ENCODE measurements at regions not wholly inside any gene's neighbourhood (a gene's known extent, or its start where the extent isn't known, plus 50 kb on each side); places are given as distances from the start of the nearest gene placed in this dataset.
A peak's percentile ranks its signal among the peaks of the same experiment; 100 is the strongest.

DNA sequence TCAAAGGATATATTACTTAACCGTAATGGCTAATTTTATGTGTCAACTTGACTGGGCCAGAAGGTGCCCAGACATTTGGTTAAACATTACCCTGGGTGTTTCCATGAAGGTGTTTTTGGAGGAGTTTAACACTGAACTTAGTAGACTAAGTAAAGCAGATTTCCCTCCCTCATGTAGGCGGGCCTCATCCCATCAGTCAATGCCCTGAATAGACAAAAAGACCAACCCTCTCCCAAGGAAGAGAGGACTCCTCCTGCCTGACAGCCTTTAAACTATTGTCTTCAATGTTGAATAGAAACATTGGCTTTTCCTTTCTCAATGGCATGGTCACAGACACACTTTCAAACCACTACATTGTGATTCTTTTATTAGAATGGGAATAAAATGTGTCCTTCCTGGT, 121.9 kb downstream of the SETD4 start:
- DNase-seq (ENCODE audit: low spot score): no peak

DNA sequence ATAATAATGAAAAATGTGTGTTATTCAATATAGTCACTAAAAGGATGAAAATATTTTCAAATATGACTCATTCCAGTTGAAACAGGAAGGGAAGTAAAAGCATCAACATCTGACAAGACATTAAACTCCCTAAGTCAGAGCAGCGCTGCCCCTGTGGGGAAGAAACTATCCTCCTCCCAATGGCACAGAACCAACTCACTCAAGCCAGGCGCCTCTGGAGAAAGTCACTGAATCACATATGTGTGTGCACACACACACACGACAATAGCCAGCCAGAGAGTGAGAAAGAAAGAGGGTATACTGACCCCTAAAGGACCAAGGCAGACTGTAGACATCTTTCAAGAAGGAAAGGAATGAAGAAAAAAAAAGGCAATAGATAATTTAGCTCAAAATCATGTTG, 126.9 kb downstream of the SETD4 start:
- DNase-seq (ENCODE audit: low spot score): peak; percentile 65

GRCh38 chr21:35932232-35932911, 128.0 kb downstream of the SETD4 start:
- DNase-seq (ENCODE audit: low spot score): peak; percentile 44

- DNase-seq (ENCODE audit: low spot score): no peak
These were observed 130.4 kb downstream of the SETD4 start for GRCh38 chr21:35929901-35930300.

GRCh38 chr21:35927262-35927661, 133.1 kb downstream of the SETD4 start:
- DNase-seq (ENCODE audit: low spot score): no peak

DNA sequence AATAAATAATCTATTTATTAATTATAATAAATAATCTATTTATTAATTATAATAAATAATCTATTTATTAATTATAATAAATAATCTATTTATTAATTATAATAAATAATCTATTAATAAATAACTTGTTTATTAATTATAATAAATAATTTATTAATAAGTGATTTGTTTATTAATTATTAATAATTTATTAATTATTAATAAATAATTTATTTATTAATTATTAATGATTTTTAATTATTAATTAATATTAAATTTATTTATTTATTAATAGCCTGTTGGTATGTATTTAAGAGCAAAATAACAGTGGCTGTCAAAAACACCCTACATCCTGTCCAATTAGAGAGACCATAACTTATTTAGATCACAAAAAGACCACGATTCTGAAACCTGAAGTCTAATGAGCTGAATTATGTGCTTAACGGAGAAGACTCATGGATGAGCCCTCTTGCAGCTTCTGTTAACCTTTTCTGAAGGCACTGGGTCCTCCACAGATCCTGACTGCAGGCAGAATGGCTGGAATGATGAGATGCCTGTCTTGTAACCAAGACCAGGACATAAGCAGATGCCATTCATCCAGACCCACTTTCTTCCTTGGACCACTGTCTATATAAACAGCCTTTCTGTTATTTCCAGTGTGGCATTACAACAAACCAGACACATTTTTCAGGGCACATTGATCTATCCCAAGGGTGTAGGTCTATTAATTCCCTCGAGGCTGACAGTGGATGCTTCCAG, 134.2 kb downstream of the SETD4 start:
- no peak for DNase-seq (ENCODE audit: low spot score)

- DNase-seq (ENCODE audit: low spot score): peak; percentile 22
These were observed 134.8 kb downstream of the SETD4 start for GRCh38 chr21:35925497-35925896.

- peak; percentile 41 for DNase-seq (ENCODE audit: low spot score)
These were observed 135.5 kb downstream of the SETD4 start for GRCh38 chr21:35924714-35925301.

DNA sequence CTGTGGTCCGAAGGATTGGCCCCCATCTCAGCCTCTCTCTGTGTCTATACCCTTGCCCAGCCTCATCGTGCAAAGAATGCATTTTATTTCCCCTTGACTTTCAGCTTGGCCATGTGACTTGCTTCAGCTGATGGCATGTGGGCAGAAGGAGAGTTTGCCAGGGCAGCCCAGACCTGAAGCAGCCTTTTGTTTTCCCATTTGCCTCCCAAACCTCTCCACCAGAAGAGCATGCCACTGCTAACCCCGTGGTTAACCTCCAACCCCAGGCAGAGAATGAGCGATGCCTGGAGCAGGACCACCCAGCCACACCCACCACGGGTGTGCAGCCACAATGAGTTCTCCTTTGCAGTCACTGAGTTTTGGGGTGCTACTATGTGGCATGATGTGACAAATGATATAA, 136.4 kb downstream of the SETD4 start:
- no peak for DNase-seq (ENCODE audit: low spot score)

- peak; percentile 8 for DNase-seq (ENCODE audit: low spot score)
These were observed 137.7 kb downstream of the SETD4 start for GRCh38 chr21:35922618-35923017.

DNA sequence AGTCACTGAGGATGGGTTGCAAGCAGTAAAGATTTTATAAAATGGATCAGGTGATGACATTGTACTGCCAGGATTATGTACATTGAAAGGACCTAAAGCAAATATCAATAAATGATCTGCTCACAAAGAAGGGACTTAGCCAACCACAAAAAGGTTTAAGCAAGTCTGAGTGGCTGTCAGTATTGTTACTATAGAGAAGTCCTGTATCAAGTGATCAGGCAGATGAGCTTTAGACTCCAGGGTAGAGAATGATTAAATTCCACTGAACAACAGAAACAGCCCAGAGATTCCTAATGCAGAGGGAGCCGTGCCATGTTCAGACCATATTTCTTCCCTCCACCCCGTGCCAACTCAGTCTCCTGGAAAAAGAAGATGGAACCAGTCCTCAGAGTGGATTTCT, 138.9 kb downstream of the SETD4 start:
- DNase-seq (ENCODE audit: low spot score): no peak

DNA sequence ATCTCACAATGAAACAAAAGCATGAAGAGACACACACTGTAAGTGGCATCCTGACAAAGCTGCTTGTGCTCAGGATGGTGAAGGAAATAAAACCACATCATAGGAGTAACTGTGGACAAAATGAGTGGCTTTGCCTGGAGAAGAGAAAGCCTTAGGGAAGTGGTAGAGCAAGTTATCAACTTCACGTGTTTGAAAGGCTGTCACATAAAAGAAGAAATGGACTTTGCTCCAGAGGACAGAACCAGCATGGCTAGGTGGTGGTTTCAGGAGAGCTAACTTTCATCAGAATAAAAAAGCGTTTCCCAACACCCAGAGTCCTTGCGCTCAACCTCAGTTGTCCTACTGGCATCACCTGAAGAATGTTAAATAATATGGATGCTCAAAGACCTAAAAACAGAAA, 139.9 kb downstream of the SETD4 start:
- no peak for DNase-seq (ENCODE audit: low spot score)

DNA sequence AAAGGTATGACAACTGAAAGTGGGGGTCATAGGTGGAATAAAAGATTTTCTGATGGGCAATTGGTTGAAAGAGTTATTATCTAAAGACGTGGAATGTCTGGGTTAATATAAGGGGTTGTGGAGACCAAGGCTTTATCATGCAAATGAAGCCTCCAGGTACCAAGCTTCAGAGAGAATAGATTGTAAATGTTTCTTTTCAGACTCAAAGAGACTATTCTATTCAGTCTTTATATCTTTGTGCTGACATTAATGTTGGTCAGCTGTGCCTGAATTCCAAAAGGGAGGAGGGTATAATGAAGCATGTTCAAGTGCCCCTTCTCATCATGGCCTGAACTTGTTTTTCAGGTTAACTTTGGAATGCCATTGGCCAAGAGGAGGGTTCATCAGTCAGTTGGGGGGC, 145.3 kb downstream of the SETD4 start:
- DNase-seq (ENCODE audit: low spot score): no peak

DNA sequence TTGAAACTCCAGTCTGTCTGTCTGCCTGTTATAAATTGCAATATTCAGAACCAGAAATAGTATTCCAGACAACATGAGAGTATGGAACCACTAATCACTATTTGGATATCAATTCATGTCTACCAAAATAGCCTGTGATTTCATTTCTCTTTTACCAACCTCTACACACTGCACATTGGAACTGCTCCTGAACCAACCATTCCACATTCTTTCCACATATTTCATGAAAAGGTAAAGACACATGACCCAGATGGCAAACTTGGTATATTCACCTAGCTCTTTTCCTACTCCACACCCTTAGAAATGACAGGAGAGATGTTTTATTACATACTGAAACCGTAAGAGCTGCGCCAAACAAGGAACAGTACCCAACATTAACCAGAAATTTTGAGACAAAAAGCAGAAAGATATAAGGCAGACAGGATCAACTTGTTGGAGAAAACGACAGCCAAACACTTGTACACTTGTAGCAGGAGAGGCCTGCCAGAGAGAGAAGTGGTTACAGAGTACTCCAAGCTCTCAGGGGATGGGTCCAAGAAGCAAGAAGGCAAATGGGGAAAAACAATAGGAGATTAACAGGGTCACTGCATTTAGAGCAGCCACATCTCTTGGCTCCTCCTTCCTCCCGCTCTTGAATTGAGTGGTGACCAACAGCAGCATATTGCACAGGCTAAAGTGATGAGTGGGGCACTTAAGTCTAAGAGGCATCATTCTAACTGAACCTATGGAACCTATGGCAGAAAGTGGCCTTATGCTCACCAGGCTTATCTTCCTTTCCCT, 148.7 kb downstream of the SETD4 start:
- no peak for DNase-seq (ENCODE audit: low spot score)

- DNase-seq (ENCODE audit: low spot score): peak; percentile 43
These were observed 150.7 kb downstream of the SETD4 start for GRCh38 chr21:35909456-35910223.

GRCh38 chr21:35908311-35909078, 151.8 kb downstream of the SETD4 start:
- DNase-seq (ENCODE audit: low spot score): no peak

GRCh38 chr21:35906586-35906985, 153.7 kb downstream of the SETD4 start:
- no peak for DNase-seq (ENCODE audit: low spot score)

DNA sequence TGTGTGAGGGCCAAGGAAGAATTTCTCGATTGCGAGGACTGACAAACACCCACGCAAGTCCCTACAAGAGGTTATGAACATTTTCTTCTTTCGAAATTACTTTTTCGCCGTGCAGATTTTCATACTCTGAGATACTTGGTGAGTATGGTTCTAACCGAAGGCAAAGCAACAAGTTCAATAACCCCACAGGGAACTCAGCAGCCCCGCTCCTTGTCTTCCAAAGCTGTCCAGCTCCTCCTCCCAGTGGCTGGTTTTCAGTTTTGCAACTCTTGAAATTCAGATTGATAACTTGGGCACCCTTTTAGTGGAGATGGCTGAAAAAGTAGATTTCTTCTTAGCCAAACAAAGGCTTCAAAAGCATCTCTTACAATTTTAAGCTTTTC, 154.4 kb downstream of the SETD4 start:
- no peak for DNase-seq (ENCODE audit: low spot score)

- peak; percentile 69 for DNase-seq (ENCODE audit: low spot score)
These were observed 155.0 kb downstream of the SETD4 start for GRCh38 chr21:35905096-35905962.

DNA sequence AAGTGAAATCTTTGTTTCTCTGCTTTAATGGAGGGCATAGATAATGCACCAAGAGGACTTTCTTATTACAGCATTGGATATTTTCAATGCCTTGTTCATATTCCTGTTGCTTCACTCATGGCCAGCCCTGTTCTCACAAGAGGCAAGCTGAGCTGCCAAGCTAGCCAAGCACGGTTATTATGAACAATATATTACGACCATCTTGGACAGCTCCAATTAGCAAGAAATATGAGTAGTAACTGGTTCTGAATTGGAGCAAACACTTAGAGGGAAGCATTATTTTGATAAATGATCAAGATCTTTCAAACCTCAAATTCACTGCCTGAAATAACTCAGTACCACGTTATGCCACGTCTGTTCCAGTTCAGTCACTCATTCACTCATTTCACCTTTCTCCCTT, 159.8 kb downstream of the SETD4 start:
- DNase-seq (ENCODE audit: low spot score): no peak

All from AG08396 (cell line).